DMS153 treated with DMSO at 0.1 percent for 48 hours (cell line): ENCODE measurements at regions not wholly inside any gene's neighbourhood (a gene's known extent, or its start where the extent isn't known, plus 50 kb on each side); places are given as distances from the start of the nearest gene placed in this dataset.
A peak's percentile ranks its signal among the peaks of the same experiment; 100 is the strongest.
"Not testable (repeated sequence)": the region's sequence is repeated elsewhere in the genome, so short reads cannot be mapped to it uniquely, and the experiment has no call there.

ENCODE experiments used
- DNase-seq: peaks from one replicate; lab custom pipeline; 2025; ENCODE audit not compliant: unreplicated experiment; lab: John Stamatoyannopoulos, UW

DNA sequence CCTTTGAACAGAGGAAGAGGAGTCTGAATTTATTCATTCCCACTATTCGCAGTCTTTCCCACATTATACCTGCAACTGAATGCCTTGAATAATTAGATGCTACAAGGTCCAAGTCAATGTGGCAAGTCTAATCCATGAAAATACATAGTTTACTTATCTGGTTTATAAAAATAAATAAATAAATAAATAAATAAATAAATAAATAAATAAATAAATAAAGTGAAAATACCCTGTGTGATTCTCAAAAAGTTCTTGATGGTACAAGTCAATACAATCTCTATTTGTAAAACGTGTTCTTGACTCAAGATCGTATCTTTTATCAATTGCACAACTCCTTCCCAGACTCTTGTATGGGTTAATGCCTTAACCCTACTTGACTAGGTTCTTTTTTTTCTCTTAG is 417.7 kb downstream of the ZWINT start:
- no peak for DNase-seq

DNA sequence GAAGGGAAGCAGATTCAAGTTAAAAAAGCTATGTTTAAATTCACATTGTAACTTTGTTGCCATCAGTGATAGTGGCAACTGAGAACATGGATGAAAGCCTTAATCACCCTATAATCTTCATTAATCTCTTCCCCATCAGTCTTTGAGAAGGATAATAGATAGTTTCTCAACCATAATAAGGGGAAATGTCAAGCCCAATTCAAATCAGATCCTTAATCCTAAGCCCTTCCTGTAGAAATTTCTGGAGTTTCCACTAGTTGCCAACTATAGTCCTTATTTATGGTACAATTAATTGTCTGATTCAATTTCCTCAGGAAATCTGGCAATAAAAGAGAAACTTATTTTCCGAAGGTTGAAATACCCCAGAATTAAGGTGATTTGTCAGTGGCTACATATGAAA is 431.8 kb downstream of the ZWINT start:
- DNase-seq, result no peak

DNA sequence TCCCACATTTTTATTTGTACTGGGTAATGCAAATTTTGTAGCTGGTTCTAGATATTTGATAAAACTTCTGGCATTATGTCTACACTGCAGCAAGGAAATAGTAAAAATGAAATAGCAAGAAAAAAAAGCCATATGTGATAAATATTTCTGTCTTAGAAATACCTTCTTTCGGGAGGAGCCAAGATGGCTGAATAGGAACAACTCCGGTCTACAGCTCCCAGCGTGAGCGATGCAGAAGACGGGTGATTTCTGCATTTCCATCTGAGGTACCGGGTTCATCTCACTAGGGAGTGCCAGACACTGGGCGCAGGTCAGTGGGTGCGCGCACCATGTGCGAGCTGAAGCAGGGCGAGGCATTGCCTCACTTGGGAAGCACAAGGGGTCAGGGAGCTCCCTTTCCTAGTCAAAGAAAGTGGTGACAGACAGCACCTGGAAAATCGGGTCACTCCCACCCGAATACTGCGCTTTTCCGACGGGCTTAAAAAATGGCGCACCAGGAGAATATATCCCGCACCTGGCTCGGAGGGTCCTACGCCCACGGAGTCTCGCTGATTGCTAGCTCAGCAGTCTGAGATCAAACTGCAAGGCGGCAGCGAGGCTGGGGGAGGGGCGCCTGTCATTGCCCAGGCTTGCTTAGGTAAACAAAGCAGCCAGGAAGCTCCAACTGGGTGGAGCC is 461.4 kb downstream of the ZWINT start:
- DNase-seq, result not testable (repeated sequence)

DNA sequence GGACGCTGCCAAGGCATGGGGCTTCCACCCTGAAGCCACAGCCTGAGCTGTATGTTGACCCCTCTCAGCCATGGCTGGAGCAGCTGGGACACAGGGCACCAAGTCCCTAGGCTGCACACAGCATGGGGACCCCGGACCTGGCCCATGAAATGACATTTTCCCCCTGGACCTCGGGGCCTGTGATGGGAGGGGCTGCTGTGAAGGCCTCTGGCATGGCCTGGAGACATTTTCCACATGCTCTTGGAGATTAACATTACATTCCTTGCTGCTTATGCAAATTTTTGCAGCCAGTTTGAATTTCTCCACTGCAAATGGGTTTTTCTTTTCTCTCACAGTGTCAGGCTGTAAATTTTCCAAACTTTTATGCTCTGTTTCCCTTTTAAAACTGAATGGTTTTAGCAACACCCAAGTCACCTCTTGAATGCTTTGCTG is 463.6 kb downstream of the ZWINT start:
- DNase-seq, result no peak

DNA sequence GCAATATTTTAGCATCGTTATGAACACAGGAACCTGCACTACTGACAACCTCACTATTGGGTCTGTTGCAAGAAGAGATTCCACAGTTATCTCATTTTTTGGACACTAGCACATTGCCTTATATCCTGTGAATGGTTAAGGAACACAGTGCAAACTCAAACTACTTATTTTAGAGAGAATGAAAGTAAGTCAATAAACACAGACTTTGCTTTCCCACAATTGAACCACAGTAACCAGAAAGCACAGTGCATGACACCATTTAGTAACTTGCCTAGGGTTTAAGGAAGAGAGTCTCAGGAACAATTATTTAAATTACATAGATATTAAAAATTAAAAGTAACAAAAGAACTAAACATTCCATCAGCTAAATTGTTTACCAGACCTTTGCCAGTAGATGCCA is 468.8 kb downstream of the ZWINT start:
- no peak for DNase-seq

DNA sequence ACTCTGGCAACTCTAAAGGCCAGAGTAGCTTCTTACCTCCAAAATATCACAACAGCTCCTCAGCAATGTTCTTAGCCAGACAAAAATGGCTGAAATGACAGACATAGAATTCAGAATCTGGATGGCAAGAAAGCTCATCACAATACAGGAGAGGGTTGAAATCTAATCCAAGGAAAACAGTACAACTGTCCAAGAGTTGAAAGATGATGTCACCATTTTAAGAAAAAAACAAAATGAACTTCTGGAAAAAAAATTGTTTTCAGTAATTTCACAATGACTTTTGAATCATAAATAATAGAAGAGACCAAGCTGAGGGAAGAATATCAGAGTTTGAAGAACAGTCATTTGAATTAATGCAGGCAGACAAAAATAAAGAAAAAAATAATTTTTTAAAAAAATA is 479.5 kb downstream of the ZWINT start:
- no peak for DNase-seq

DNA sequence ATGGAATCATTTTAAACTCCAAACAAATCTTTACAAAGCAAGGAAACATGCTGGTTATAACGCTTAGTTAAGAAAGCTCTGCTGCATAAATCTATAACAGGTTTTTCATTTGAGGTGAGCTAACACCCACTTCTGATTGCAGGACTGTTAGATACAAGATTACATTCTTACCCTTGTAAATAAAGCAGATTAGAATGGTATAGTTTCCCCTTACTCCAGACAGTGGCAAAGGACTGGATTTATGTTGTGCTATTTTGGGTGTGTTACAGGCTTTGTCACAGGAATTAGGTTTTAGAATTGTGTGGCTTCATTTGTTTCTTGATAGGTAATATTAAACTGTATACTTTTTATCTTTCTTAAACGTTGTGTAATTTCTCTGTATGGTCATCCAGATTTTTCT is 487.6 kb downstream of the ZWINT start:
- no peak for DNase-seq

DNA sequence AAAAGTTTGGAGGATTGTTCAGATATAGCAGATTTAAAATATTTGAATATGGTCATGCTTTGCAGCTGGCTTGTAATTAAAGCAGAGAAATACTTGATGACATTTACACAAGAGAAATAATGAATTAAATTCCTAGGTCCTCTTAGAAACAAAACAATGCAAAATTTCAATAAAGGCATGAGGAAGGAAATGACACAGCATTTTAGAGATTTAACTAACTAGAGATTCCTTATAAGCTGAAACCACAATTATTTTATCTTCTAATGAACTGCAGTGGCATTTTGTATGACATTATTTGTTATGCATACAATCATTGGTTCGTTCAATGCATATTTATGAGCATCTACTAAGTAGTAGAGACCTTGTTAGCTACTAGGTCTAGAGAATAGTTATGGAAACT is 490.9 kb downstream of the ZWINT start:
- no peak for DNase-seq

DNA sequence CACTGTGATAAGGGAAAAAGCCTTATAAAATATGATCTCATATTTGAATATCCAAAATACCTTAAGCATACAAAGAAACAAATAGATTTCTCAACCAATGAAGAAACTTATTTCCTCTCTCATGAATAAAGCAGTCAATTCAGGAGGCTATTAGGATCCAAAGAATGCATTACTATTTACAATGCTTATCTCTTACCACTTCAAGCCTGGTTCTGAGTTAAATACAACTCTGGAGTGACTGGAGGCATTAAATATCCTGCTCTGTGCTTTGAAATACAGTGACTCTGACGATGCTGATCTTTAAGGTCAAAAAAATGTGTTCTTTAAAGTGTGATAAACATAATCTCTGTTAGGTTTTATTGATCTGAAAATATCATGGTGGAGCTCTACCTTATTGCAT is 493.2 kb downstream of the ZWINT start:
- no peak for DNase-seq

DNA sequence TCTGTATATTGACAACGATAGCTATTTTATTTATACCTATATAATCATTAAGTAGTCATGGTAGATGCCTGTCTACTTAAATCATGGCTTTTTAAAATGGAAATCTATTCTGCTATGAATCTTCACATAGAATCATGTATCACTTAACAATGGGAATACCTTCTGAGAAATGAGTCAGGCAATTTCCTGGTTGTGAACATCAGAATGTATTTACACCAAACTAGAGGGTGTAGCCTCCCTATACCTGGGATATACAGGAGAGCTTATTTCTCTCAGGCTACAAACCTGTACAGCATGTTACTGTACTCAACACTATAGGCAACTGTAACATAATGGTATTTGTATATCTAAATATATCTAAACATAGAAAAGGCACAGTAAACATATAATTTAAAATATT is 502.3 kb downstream of the ZWINT start:
- DNase-seq, result no peak

DNA sequence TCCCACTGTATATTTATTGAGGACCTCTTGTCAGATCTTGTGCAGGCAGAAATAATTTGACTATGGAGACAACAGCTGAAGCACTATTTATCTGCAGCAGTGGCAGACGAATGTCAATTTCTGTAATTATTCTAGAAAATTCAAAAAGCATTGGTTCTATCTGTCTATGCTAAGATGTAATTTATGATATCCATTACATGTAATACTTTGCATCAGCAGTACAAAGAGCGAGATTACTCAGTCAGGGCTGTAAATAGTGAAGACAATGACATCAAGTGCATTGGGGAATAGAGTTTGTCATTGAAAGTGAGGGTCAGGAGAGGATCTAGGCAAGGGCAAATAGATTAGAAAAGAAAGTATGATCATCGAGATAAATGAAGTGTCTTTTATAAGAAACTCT is 508.2 kb downstream of the ZWINT start:
- peak; percentile 8 for DNase-seq

DNA sequence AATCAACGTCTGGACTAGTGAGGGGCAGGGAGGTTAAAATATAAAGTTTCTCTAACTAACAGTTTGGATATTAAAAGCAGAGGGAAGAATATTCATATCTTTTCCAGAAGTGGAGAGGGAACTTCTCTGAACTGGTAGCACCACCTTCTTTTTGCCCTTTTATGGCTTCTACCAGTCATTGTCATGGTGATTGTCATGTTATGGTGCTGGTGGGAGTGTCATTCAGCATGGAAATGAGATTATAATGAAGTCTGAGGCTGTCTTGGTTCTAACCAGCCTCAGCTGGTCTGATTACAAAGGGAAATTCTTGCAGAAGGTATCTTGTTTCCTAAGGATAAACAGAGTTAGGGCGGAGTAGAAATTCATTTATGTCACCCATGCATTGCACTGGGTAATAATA is 523.8 kb downstream of the ZWINT start:
- no peak for DNase-seq

DNA sequence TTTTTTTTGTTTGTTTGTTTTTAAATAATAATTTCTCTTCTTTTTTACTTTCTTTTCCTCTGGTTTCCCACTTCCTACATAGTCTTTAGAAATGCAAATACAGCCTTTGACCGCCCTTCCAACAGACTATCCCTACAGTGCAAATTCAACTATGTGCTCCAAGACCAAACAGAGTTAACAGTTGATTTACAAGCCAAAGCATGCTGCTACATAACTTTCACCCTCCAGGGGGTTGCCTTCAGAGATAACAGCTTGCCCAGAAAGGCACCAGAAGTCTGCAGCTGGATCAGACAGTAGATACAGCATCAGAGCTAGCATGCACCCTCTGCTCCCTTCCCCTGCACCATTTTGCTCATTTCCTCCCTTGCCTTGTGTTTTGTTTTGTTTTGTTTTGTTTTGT is 539.0 kb downstream of the ZWINT start:
- DNase-seq, result no peak

DNA sequence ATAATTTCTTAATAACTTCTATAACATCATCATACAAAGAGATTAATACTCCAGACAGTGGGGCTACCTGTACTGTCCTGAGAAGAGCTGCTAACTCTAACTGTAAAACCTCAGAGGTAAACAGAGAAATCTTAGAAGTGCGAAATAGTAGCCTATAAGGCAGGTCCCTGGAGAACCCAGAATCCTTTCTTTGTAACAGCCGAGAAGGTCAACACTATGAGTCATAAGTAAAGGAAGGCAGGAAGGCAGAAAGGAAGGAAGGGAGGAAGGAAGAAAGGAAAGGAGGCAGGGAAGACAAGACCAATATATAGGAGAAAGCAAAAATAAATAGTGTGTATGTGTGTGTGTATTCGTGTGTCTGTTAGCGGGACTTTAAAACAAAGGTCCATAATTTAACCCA is 540.6 kb downstream of the ZWINT start:
- no peak for DNase-seq

DNA sequence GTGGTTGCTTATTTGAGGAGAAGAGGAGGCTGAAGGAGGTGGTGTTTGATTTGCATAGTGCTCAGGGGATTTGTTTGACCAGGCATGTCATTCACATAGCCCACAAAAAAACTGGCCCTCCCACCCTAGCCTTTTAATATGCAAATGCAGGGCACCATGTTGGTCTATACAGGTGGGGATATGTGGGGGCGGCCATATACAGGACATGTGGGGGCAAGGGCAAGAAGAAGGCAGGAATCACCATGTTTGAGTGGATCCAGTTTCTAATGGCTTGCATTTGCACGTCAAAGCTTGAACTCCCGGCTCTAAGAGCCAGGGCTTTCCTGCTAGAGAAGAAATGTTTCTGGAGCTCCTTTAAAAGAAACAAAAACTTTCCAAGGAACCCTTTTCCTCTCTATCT is 541.0 kb downstream of the ZWINT start:
- no peak for DNase-seq

DNA sequence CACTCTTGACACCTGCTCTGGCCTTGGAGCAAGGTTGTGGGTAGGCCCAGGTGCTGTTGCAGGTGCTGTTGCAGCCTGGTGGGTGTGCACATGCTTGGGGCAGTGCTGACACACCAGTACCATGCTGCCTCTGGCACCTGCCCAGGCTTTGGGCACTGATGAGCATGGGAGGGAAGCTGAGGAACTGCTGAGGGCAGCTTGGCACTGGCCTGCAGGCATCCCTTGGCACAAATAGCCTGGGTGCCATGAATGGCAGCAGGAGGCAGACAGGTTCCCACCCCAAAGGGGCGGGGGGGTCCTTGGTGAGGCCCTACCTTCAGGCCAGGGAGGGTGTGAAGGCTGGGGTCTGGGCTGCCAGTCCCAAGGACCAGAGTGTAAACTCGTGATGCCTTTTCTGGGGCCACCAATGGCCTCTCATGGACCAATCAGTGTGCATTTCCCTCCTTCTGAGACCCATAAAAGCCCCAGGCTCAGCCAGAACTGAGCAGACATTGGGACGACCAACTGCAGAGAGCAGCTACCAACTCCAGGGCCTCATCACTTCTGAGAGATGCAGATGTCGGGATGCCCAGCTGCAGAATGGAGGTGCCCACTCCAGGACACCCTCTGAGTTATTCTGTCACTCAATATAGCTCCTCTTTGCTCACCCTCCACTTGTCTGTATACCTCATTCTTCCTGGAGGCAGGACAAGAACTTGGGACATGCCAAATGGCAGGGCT is 547.4 kb downstream of the ZWINT start:
- DNase-seq, result no peak

DNA sequence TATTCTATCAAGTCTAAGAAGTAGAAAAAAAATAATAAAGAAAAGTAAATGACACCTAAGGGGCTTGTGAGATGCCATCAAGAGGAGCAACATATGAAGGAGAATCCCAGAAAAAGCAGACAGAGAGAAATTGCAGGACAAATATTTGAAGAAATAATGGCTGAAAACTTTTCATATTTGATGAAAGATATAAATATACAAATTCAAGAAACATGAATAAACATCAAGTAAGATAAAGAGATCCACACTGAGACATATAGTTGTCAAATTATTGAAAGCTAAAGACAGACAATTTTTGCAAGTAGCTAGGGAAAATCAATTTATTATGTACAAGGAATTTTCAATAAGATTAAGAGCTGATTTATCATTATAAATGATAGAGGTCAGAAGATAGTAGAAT is 558.0 kb downstream of the ZWINT start:
- no peak for DNase-seq

DNA sequence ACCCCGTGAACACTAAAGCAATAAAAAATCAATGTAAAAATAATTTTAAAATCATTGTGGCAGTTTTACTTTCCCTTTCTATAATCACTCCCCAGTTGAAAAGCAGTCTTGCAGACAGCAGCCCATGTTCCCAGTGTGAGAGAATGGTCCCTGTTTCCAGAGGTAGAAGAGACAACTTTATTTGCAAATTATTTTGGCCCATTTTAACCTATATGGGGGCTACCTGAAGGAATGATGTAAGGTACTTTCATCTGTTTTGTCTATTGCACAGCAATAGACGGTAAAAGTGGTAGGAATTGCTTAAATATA is 559.8 kb downstream of the ZWINT start:
- DNase-seq, result no peak

DNA sequence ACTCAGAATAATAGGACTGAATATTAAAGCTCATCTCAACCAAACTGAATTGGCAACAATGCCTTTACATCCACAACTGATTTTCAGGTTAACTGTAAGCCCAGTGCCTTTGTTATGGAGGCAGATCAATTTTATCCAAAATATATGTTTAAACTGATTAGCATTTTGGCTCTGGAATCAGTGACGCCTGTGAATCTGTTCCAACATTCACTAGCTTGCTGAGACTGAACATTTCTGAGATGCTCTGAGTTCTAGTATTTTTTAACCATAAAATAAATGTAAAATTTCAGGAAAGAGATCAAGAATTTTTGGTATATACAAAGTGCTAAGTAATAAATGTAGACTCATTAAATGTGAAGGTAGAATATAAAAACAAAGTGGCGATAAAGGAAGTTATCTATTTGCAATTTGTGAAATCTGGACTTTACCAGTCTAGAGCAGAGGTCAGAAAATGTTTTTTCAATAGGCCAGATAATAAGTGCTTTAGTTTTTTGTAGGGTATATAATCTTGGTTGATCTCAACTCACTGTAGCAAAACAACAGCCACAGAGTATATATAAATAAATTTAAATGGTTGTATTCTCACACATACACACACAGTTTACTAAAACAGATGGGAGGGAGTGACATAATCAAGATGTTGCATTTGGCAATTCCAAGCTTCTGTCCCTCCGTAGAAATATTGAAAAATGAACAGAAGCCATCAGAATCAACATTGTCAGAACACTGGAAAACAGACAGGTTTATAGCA is 560.3 kb downstream of the ZWINT start:
- no peak for DNase-seq

DNA sequence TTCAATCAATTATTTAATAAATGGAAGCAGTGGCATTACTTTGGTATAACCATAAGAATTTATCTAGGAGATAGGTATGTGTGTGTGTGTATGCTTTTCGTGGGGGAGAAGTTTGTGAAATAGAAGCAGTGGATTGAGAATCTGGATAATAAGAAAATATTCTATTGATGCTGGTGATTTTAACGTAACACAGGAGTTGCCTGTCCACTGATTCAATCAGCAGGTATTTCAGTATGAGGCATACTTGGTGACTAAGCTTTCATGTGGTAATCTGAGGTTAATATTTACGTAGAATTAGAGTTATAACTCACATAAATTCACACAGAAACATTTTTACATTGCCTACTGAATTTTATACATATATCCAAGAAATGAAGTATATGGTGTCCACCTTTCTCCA is 568.0 kb downstream of the ZWINT start:
- no peak for DNase-seq

DNA sequence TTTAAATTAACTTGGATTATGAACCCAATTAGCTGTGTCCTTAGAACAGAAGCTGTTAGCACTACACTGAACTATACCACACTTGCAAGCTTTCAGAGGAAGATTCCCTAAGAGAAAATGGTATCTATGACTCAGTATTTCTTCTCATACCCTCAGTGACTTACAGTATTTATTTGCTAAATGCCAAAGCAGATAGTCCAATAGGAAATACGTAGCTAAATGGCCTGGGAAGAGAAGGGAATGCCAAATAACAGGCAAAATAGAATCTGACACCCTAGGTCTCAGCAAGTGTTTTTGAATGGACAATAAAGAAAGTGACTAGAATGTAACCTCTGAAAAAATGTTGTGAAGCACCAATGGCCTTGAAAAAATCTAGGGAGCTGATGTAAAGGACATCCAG is 570.8 kb downstream of the ZWINT start:
- DNase-seq, result not testable (repeated sequence)

DNA sequence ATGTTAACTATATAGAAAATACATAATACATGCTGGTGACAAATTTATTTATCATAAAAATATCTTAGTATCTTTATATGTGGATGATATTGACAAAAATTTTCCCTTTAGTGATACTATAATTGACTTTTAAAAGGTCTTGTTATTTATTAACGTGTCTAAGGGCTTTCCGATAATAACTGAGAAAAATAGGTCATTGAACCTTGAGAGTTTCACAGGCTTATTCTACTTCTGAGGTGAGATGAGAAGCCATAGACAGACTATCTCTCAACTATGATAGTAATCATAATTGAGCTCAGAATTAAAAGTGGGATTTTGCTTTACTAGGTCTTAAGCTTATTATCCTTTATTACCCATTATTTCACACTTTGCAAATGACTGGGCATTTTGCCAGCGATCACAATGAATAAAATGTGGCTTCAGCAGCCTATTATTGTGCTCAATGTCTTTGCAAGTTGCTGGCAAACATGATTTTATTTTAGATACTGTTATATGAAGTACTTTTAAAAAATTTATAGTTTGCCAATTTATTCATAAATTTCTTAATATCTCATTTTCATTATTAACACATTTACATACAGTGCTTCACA is 574.5 kb downstream of the ZWINT start:
- no peak for DNase-seq
